Activated T-cell treated with anti-CD3 and anti-CD28 coated beads, Interleukin-2, amount 50 U/mL, for 48 hours (primary cell): ENCODE measurements at regions not wholly inside any gene's neighbourhood (a gene's known extent, or its start where the extent isn't known, plus 50 kb on each side); places are given as distances from the start of the nearest gene placed in this dataset.
"Not testable (repeated sequence)": the region's sequence is repeated elsewhere in the genome, so short reads cannot be mapped to it uniquely, and the experiment has no call there.

Experiments used
- DNase-seq, 2 experiments: peaks; one replicate each; pipeline ENCODE4 v3.0.0-alpha.2; 2020

GRCh38 chr6:170738263-170738662 lies 153.8 kb upstream of the PDCD2 start:
- DNase-seq, result not testable (repeated sequence)

DNA sequence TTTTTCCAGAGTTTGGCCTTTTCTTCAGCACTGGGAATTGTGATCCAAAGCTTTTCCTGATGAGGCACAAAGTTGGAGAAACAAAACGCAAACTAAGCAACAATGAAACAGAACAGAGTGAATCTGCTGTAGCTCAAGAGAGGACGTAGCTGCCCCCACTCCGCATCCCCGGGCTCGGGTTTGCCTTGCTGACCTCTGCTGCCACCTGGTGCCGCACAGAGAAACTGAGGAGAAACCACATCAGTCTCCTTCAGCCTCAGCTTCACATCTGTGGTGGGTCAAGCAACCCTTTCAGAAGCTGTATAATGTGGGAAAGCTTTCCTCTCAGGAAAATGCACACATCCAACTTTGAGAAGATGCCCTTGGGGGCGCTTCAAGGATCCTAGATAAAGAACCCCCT lies 151.9 kb upstream of the PDCD2 start:
- not testable (repeated sequence) for DNase-seq

DNA sequence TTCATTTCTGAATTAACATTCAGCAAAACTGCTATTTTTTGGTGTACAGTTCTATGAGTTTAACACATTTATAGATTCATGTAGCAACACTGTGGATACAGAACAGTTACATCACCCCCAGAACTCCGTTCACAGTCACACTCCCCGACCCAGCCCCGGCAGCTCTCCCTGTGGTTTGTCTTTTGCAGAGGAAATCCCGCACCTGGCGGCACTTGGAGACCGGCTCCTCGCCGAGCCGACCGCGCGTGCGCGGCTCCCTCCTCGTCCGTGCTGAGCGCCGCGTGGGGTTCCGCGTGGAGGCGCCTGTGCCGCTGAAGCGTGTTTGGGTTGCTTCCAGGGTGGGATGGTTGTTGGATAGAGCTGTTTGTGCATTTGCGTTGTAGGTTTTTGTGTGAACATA lies 132.6 kb upstream of the PDCD2 start:
- DNase-seq, result not testable (repeated sequence)

- DNase-seq, result peak in 1 of 2 experiments; percentile 20
These were observed 128.3 kb upstream of the PDCD2 start for GRCh38 chr6:170712702-170713101.

DNA sequence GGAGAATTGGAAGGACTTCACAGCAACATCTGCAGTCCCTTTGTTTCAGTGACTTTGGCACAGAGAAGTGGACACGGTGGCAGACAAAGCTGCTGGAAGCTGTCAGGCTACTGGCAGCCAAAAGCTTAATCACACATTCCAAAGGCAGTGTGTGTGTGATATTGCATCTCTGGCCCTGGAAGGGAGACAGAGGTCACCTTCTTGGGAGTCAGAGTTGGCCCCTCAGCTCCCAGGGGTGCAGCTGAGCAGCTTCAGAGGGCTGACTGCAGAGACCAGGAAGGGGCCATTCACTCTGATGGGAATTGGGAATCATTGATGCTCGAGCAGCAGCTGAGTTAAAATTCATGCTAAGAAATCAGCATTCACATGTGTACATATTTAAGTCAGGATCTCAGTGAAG lies 115.7 kb upstream of the PDCD2 start:
- DNase-seq, result not testable (repeated sequence)
